GM18507 (cell line): ENCODE measurements at regions not wholly inside any gene's neighbourhood (a gene's known extent, or its start where the extent isn't known, plus 50 kb on each side); places are given as distances from the start of the nearest gene placed in this dataset.

Experiments
- DNase-seq: peaks from one replicate; pipeline ENCODE4 v3.0.0; 2011; ENCODE audit warnings: low read depth; ENCODE audit not compliant: insufficient read length; ENCODE audit errors: extremely low spot score
- FAIRE-seq: peaks from 2 replicates; lab custom pipeline; 2011; peaks lifted over from hg19 to GRCh38; lab: Jason Lieb, UNC

GRCh38 chr1:81587426-81587825 lies 213.3 kb upstream of the ADGRL2 start:
- no peak for FAIRE-seq

GRCh38 chr1:81585371-81585770 lies 215.4 kb upstream of the ADGRL2 start:
- FAIRE-seq (no peak), DNase-seq (no peak)

More at GRCh38 chr1:81587426-81587825, 213.3 kb upstream of the ADGRL2 start:
- DNase-seq: no peak

GRCh38 chr1:81584398-81584797 lies 216.3 kb upstream of the ADGRL2 start:
- DNase-seq: no peak
- FAIRE-seq: no peak

DNA sequence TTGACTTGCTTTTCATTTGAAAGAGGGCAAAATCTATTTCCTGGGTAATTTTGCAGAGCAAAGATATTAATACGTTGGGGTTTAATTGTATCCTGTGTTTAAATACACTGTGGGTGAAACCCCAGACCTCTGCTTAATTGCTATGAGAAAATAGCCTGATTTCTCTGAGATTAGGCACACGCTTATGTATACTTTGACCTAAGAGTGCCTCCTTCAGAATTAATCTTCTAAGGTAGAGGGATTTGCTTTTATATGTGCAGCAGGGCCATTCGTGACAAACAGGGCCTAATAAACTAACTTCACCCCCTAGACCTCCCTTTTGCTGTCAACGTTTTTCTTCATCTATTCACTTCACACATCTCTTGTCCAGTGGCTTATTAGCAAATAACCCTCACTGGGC lies 216.9 kb upstream of the ADGRL2 start:
- no peak for FAIRE-seq
- DNase-seq: no peak

GRCh38 chr1:81582467-81582986 lies 218.2 kb upstream of the ADGRL2 start:
- peak; percentile 73 for FAIRE-seq

DNA sequence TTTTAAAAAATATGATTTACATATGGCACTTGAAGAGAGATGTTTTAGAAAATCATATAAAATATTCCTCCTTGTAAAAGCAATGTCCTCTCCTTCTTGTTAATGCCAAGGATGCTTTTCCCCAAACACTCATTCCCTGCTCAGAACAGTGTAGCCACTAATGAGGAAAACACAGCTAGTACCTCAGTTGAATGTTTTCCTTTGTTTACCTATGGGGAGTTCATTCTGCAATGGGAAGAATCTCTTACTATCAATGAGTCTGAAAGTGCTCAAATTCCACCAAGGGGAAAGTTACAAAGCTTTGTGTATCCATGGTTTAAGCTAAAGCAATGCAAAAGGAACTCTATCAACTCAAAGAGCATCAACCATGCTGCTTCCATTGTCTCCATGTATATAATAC lies 221.9 kb upstream of the ADGRL2 start:
- no peak for DNase-seq
- FAIRE-seq: no peak

More at GRCh38 chr1:81582467-81582986, 218.2 kb upstream of the ADGRL2 start:
- no peak for DNase-seq

DNA sequence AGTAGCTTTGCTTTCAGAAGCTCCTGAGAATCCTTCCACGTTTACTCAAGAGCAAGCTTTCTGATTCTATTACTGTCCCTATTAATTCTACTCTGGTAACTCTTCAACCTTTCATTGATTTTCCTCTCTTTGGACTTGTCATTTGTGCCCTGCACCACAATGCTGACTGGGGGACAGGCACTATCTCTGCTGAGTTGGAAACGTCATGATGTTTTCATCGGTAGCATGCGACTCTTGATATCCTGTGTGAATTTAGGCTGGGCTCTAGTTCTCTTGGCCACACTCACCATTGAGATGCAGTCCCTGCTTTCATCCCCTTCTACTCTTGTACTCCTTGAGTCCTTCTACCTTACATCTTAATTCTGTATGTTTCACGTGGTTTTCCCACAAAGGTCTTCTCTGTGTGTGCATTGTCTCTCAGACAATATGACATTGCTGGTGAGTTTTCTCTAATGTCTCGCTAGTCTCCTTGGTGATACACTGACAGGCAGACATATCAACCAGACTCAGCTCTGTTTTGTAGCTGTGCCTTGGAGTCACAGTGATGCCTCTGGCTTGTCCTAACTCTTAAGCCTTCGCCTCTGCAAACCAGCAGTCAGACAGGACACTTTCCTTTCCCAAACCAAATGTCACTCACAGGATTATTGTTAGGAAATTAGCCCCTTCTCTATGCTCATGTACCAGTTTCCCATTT lies 223.6 kb upstream of the ADGRL2 start:
- FAIRE-seq (no peak), DNase-seq (no peak)

GRCh38 chr1:81574408-81574807 lies 226.3 kb upstream of the ADGRL2 start:
- no peak for FAIRE-seq

DNA sequence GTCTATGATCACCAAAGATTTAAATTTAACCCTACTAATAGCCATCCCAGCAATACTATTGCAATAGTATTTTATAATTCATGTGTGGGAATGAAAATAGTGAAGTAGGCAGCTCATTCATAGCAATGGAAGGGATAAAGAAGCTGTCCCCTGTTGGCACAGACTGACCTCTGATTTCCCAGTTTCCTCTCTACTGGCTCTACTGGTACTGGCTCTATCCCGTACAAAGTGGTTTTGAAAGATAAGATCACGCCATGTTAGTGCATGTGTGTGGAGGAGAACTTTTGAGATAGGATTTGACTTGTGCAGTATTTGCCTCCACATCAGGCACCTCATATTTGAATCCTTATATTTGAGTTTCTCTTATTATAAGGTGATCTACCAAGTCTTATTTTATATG lies 227.3 kb upstream of the ADGRL2 start:
- FAIRE-seq: no peak
- DNase-seq: no peak

More at GRCh38 chr1:81574408-81574807, 226.3 kb upstream of the ADGRL2 start:
- DNase-seq: no peak

- DNase-seq (no peak), FAIRE-seq (no peak)
Measured at GRCh38 chr1:81571946-81572345, 228.8 kb upstream of the ADGRL2 start.

- FAIRE-seq: no peak
Measured at GRCh38 chr1:81569761-81570160, 231.0 kb upstream of the ADGRL2 start.

DNA sequence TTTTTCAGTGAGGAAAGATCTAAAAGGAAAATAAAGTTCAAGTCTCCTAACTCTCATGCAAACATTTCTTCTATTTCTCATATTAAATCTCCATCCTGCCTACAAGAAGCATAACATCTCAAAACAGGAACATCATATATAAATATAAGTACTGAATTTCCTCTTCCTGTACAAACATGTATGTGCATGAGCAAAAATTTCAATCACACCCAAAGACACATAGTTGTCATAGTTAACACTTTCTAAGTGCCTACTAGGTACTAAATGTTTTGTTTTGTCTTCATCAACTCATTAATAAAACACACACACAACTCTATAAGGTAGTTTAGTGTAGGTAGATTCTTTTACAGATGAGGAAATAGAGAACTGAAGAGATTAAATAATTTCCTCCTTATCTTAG lies 237.1 kb upstream of the ADGRL2 start:
- FAIRE-seq: no peak
- DNase-seq: no peak

More at GRCh38 chr1:81569761-81570160, 231.0 kb upstream of the ADGRL2 start:
- no peak for DNase-seq

DNA sequence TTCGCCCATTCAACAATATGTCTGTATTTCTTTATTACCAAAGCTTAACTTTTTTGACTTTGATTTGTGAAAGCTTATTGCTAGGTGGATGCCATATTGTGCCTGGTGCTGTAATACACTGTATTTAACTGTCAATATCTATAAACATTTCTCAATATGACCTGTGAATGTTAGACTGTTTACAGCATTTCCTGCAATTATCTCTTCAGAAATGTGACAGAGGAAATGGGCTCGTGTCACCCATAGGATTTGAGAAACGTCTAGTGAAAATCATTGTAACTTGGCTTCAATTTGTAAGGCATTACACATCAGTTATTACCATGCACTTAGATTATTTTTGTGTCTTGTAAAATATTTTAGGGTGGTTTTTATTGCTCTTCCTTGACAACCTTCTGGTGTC lies 237.8 kb upstream of the ADGRL2 start:
- FAIRE-seq (peak; percentile 29), DNase-seq (no peak)

DNA sequence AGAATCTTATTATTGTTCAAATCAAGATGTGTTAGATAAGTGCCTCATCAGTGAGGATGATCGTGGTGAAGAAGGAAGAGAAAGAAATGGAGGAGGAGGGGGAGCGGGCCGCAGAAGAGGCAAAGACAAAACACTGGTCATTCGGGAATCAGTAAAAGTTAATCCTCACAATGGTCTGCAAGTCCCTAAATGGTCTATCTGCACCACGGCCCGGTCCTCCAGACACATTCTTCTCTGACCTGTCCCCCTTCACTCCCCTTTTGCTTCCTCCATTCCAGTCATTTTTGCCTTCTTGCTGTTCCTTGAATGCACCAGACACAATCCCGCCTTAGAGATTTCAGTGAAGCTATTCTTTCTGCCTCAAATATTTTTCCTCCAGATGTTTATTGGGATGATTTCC lies 240.1 kb upstream of the ADGRL2 start:
- DNase-seq (no peak), FAIRE-seq (no peak)

GRCh38 chr1:81559662-81560350 lies 240.9 kb upstream of the ADGRL2 start:
- no peak for FAIRE-seq
- no peak for DNase-seq

DNA sequence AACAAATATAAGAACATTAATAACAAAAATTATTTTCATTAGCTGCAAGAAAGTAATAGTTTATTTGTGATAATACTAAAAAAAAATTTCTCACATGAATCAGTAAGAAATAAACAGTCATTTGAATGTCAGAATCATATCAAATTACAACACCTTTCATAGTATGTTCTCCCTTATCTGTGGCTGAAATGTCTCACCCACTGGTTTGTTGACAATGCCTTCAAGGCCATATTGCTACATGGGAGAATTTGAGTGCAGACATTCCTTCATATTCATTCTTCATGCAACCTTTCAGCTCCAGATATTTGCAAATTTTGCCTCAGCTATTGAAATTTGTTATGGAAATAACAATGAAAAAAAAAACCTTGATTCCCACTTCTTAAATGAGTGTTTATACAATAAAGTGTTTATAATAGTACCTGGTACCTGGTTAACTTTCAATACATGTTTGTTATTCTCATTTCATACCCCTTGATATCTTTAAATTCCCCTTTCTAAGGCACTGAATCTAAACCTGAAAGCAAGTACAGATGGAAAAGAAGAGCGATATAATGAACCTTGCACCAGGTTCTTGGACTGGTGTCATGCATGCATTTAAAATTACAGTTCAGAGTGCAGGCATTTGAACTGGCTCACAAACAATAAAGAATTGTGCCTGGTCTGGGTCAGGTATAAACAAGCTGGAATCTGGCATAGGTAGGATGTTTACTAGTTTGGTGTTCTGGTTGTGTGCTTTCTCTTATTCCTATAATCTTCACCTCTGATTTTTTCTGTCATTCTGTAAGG lies 242.2 kb upstream of the ADGRL2 start:
- no peak for DNase-seq
- FAIRE-seq: no peak

GRCh38 chr1:81556968-81557367 lies 243.8 kb upstream of the ADGRL2 start:
- FAIRE-seq (no peak), DNase-seq (no peak)

DNA sequence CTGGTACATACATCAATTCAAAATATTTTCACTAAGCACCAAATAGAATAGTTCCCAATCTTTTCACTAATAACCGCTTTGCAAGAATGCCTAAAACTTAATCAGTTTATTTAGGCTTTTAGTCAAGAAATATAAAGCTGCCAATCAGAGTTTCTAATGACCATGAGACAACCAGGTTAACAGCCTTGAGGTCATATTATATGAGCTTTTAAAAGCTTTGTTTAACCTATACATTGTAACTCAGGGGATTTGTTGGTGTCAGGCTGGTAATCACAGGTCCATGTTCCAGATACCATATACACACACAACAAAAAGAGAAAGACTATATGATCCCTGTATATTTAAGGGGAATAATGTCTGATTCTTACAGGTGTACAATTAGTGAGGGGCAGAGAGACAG lies 246.2 kb upstream of the ADGRL2 start:
- no peak for DNase-seq
- FAIRE-seq: no peak

GRCh38 chr1:81554108-81554507 lies 246.6 kb upstream of the ADGRL2 start:
- no peak for FAIRE-seq
- no peak for DNase-seq

GRCh38 chr1:81553503-81553902 lies 247.2 kb upstream of the ADGRL2 start:
- no peak for FAIRE-seq
- no peak for DNase-seq
